ENCODE measurements at regions not wholly inside any gene's neighbourhood (a gene's known extent, or its start where the extent isn't known, plus 50 kb on each side); places are given as distances from the start of the nearest gene placed in this dataset.

GRCh38 chr9:74331607-74332006 is 165.5 kb upstream of the RORB start:
- Mint-ChIP-seq H3K27me3 (ENCODE audit: low read depth in 2 of 2) (no peaks in the 10 kb centered on the region), H3K4me1 (peaks cover 25 to 26% of the 10 kb centered on the region in 2 donors), H3K36me3 (no peaks in the 10 kb centered on the region), H3K27ac (no peak overlapping the region), H3K9me3 (peaks cover 0 to 3% of the 10 kb centered on the region in 2 donors), H3K4me3 (no peak overlapping the region)
- Histone ChIP-seq H3K4me1 (ENCODE audit: control insufficient read depth, insufficient read depth, low read length) (no peaks in the 10 kb centered on the region), H3K27me3 (ENCODE audit: control insufficient read depth, insufficient read depth, low read length) (no peaks in the 10 kb centered on the region), H3K36me3 (ENCODE audit: control insufficient read depth, insufficient read depth, low read length) (no peaks in the 10 kb centered on the region), H3K9me3 (ENCODE audit: control insufficient read depth, insufficient read depth, low read length) (no peaks in the 10 kb centered on the region), H3K27ac (ENCODE audit: low read length) (no peak overlapping the region), H3K4me3 (ENCODE audit: low read length) (no peak overlapping the region)
- WGBS (ENCODE audit: insufficient coverage), result 97% methylated on average over 3 of the region's 3 CpGs
- no peak for DNase-seq
- intact Hi-C loops (cut with micrococcal nuclease), result loop anchor here (5.0 kb wide), 1 partner anchor 84 kb away; no protein-coding TSS in a partner anchor
- no peak for ATAC-seq
- TF ChIP-seq CTCF (IDR thresholded peaks at IDR 0.05), result no peak

- H3K4me3 ChIP-seq (ENCODE audit: low read length), result no peak overlapping the region
- Mint-ChIP-seq H3K4me3 (no peak overlapping the region), H3K27ac (peak overlapping the region in 1 of 2 donors; percentile 66), H3K9me3 (peaks cover 0 to 1% of the 10 kb centered on the region in 2 donors), H3K27me3 (ENCODE audit: low read depth in 2 of 2) (no peaks in the 10 kb centered on the region), H3K36me3 (no peaks in the 10 kb centered on the region), H3K4me1 (peaks cover 22 to 25% of the 10 kb centered on the region in 2 donors)
- 8% methylated on average over 3 of the region's 5 CpGs for WGBS (ENCODE audit: insufficient coverage)
- TF ChIP-seq CTCF (IDR thresholded peaks at IDR 0.05), result no peak
- H3K4me1 ChIP-seq (ENCODE audit: control insufficient read depth, insufficient read depth, low read length), result no peaks in the 10 kb centered on the region
- DNase-seq (peak in 1 of 2 donors; percentile 7), ATAC-seq (peak; percentile 12 to 42 (median 27))
- H3K27ac ChIP-seq (ENCODE audit: low read length), result no peak overlapping the region
- intact Hi-C loops (cut with micrococcal nuclease), result loop anchor here (5.0 kb wide), 1 partner anchor 86 kb away; no protein-coding TSS in a partner anchor
- no peaks in the 10 kb centered on the region for H3K9me3 ChIP-seq (ENCODE audit: control insufficient read depth, insufficient read depth, low read length)
- no peaks in the 10 kb centered on the region for H3K36me3 ChIP-seq (ENCODE audit: control insufficient read depth, insufficient read depth, low read length)
- no peaks in the 10 kb centered on the region for H3K27me3 ChIP-seq (ENCODE audit: control insufficient read depth, insufficient read depth, low read length)
Observed at GRCh38 chr9:74333384-74334032, 163.6 kb upstream of the RORB start.

GRCh38 chr9:74334271-74334670 is 162.9 kb upstream of the RORB start:
- Histone ChIP-seq H3K27me3 (ENCODE audit: control insufficient read depth, insufficient read depth, low read length) (no peaks in the 10 kb centered on the region), H3K27ac (ENCODE audit: low read length) (no peak overlapping the region), H3K9me3 (ENCODE audit: control insufficient read depth, insufficient read depth, low read length) (no peaks in the 10 kb centered on the region), H3K36me3 (ENCODE audit: control insufficient read depth, insufficient read depth, low read length) (no peaks in the 10 kb centered on the region), H3K4me3 (ENCODE audit: low read length) (no peak overlapping the region), H3K4me1 (ENCODE audit: control insufficient read depth, insufficient read depth, low read length) (no peaks in the 10 kb centered on the region)
- WGBS (ENCODE audit: insufficient coverage), result 83% methylated on average over 2 of the region's 2 CpGs
- Mint-ChIP-seq H3K27ac (peak overlapping the region in 1 of 2 donors; percentile 66), H3K4me3 (no peak overlapping the region), H3K27me3 (ENCODE audit: low read depth in 2 of 2) (no peaks in the 10 kb centered on the region), H3K4me1 (peaks cover 18 to 25% of the 10 kb centered on the region in 2 donors), H3K36me3 (no peaks in the 10 kb centered on the region), H3K9me3 (no peaks in the 10 kb centered on the region)
- intact Hi-C loops (cut with micrococcal nuclease), result loop anchor here (5.0 kb wide), 1 partner anchor 87 kb away; no protein-coding TSS in a partner anchor
- TF ChIP-seq CTCF (IDR thresholded peaks at IDR 0.05), result no peak
- DNase-seq, result no peak
- ATAC-seq, result no peak

- Mint-ChIP-seq H3K4me3 (no peak overlapping the region), H3K36me3 (peaks cover 7% of the 10 kb centered on the region), H3K27ac (no peak overlapping the region), H3K4me1 (peaks cover 17 to 25% of the 10 kb centered on the region in 2 donors), H3K27me3 (ENCODE audit: low read depth in 2 of 2) (no peaks in the 10 kb centered on the region), H3K9me3 (peaks cover 0 to 3% of the 10 kb centered on the region in 2 donors)
- Histone ChIP-seq H3K27ac (ENCODE audit: low read length) (no peak overlapping the region), H3K9me3 (ENCODE audit: control insufficient read depth, insufficient read depth, low read length) (no peaks in the 10 kb centered on the region), H3K4me3 (ENCODE audit: low read length) (no peak overlapping the region), H3K36me3 (ENCODE audit: control insufficient read depth, insufficient read depth, low read length) (no peaks in the 10 kb centered on the region), H3K4me1 (ENCODE audit: control insufficient read depth, insufficient read depth, low read length) (no peaks in the 10 kb centered on the region), H3K27me3 (ENCODE audit: control insufficient read depth, insufficient read depth, low read length) (no peaks in the 10 kb centered on the region)
- ATAC-seq, result no peak
- intact Hi-C loops (cut with micrococcal nuclease), result no loop called here
- TF ChIP-seq CTCF (IDR thresholded peaks at IDR 0.05), result no peak
- WGBS (ENCODE audit: insufficient coverage), result 36% methylated on average over 1 of the region's 1 CpG
- DNase-seq, result no peak
Observed at GRCh38 chr9:74336161-74336560, 161.0 kb upstream of the RORB start.

All from natural killer cell (primary cell).